ENCODE measurements at regions not wholly inside any gene's neighbourhood (a gene's known extent, or its start where the extent isn't known, plus 50 kb on each side); places are given as distances from the start of the nearest gene placed in this dataset.

DNA sequence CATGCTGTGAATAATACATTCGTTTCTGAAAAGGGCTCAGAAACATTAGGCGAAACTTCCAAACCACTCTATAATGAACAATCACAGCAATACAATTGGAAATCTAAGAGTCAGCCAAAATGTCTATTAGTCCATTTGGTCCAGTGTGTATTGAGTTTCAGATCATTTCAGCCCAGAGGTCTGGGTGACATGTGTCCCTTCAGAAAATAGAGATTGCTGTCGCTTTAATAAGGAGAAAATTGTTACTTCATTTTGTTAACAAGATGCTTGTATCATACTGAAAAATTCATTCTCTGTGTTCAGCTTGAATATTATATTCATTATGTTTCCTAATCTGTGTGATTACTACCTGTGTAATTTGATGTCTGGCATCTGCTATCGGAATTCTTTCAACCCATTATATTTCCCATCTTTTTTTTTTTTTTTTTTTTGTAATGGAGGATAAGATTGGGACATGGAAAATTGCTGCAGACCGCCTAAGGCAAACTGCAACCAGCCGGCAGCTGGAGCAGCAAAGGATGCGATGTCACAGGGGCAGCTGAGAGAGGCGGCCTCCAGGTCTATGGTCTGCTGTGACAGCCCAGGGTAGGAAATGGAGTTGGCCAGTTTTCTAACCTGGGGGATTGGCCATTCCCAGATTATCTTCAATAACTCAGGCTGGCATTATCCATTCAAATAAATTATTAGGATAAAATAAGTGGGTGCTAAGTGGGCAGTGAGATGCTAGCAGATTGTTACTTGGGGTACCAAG, 170.9 kb upstream of the NPVF start:
- no peak for DNase-seq

GRCh38 chr7:25402532-25402931, 174.2 kb upstream of the NPVF start:
- no peak for DNase-seq

DNA sequence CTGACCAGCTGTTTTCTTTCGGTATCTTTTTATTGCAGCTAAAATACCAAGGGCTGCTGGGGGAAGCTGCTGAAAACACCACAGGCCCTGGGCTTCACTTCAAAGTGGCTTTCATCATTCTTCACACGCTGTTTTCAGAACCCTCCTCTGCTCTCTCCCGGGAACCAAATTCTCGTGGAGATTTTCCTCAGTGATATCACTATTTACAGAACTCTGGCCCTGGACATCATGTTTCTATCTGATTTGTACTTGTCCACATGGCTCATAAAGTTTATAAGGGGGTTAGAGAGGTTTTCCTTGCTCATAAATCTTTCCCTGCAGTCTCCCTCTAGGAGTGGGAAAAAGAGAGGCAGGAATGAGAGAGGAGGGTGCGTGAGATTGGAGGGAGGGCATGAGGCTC, 177.4 kb upstream of the NPVF start:
- DNase-seq, result no peak

GRCh38 chr7:25407053-25407452, 178.8 kb upstream of the NPVF start:
- no peak for DNase-seq

DNA sequence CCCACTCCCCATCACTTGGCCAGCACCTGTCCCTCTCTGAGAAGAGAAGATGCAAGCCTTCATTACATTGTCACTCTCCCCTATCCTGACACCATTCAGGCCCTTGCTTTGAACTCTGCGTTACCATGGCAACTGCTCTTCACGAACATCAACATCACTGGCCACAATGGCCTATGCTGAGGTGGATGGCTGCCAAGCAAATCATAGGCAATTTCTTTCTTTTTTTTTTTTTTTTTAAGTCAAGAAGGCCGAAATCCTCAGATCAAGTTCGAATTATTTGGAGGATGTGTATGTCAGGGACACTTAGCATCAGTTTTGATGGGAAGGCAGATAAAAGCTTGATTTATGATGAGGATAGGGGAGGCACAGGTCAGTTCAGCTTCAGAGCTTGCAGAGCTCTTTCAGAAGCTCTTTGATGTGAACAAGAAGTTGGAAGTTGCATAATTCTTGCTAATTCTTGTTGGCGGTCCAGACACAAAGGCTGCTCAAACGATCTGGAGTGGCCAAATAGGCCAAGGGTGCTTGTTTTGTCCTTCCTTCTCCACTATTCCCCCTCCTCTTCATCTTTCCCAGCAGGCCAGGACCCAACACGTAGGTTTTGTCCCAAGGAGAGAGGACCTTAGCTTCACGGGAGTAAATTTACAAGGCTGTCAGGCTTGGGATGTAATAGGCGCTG, 179.9 kb upstream of the NPVF start:
- no peak for DNase-seq

DNA sequence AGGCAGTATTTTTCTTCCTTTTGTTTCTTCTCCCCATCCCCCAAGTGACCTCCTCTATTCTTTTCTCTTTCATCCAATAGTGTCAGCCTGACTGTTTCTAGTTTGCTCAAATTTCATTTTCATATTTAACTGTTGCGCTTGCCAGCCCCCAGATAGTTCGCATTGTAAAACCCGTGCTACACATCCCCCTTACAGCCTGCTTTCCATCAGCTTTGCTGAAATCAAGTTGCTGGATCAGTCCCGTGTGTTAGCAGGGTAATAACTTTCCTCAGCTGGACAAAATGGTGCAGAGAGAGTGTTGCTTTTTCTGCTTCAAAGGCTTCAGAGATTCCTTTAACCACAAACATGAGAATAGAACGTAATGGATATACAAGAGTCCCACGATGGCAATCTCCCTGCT, 180.6 kb upstream of the NPVF start:
- no peak for DNase-seq

GRCh38 chr7:25409897-25410636, 181.8 kb upstream of the NPVF start:
- DNase-seq, result no peak

DNA sequence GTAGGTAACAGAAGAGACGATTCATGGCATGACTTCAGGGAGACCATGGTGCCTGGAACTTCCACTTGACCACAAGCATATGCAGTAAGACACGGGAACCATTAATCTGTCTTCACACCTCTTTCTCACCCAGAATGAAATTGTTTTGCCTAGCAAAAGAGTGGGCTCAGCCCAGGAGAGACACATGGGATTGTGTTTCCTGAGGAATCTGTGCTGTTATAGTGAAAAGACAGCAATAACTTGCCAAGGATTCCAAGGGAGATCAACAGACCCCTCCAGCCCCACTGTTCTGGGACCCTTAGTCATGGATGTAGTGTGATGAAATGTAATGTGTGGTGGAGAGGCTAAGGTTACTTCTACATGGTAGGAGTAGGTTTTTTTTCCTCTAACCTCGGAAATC, 192.5 kb upstream of the NPVF start:
- DNase-seq, result no peak

DNA sequence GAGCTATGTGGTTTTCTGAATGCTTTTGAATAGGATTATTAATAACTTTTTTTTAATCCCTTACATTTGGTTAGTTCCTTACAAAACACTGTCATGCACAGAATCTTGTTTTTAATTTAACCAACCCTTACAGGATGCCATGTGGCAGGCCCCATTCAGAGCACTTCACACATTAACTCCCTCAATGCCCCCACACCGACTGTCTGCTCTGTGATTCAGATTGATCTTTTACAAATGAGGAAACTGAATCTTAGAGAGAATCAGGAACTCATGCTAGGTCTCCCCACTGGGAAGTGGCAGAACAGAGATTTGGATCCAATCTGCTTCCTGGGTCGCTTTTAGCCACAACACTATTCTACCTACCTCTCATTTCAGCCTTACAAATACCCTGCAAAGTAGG, 195.8 kb upstream of the NPVF start:
- DNase-seq, result no peak

DNA sequence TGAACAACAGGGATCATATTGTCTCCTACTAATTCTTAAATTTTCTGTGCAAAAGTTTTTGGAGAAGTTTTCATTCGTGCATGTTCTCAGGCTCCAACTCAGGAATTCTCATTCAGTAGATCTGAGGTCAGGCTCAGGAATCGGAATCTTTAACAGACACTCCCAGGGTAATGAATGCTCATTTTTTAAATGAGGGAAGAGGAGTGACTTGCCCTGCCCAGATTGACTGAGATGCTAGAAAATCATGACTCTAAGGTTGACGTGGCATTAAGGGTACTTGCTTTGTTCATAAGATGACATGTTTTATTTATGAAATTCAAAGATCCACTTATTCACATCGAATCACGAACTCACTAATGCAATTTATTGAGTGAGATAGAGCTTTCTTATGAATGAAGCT, 196.6 kb upstream of the NPVF start:
- DNase-seq, result no peak

DNA sequence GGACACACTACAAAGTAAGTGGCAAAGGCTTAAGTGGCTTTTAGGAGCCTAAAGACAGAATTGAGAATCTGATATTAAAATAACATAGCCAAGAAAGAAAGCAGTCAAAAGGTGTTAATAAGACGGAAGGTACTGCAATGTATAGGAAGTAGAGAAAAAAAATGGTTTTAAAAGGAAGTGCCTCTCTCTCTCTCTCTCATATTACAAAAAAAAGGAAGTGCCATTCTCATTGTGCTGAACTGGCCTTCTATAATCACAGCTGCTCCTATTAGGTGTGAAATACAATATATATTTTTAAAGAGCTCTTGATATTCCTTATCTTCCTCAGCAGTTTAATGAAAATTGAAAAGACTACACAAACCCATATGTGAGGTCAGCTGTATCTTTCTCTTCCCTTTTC, 199.4 kb upstream of the NPVF start:
- DNase-seq, result no peak

GRCh38 chr7:25429731-25430130, 201.4 kb upstream of the NPVF start:
- peak; percentile 3 for DNase-seq

- DNase-seq, result no peak
Measured at GRCh38 chr7:25430200-25430931, 202.1 kb upstream of the NPVF start.

DNA sequence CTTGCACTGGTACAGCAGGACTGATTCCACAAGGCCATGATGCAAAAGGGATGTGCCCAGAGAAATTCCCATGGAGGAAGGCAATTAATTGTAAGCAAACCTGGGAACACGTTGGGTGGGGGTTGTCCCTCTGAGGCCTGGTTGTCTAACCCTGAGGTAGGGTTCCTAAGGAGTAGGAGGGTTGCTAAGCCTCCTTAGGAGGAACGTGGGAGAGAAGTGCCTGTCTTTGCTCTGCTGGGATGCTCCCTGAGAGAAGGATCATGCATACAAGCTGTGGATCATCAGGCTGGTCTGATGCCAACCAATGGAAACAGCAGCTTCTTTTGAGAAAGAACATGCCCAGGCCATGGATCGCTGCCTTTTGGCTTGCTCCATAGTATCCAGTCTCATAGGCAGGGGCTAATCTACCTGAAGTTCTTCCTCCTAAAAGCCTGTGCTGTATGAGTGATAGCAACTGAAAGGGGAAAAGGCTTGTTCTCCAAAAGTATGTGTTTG, 203.7 kb upstream of the NPVF start:
- no peak for DNase-seq

GRCh38 chr7:25432807-25433206, 204.5 kb upstream of the NPVF start:
- DNase-seq, result no peak

DNA sequence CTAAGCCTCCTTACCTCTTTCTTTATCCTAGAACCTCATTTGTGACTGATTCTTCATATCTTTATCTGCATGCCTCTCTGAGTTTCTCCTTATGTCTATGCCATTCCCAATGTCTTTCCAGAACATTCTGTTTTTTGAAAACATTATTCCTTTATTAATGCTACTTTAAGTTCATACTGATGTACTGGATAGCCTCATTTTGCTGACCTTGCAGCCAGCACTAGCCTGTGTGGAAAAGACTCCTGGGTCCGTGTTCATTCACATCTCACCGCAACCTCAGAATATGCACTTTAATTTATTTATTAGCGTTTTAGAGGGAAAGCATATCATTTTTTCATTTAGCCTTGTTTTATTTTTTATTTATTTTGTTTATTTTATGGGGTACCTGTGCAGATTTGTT, 208.1 kb upstream of the NPVF start:
- DNase-seq, result no peak

DNA sequence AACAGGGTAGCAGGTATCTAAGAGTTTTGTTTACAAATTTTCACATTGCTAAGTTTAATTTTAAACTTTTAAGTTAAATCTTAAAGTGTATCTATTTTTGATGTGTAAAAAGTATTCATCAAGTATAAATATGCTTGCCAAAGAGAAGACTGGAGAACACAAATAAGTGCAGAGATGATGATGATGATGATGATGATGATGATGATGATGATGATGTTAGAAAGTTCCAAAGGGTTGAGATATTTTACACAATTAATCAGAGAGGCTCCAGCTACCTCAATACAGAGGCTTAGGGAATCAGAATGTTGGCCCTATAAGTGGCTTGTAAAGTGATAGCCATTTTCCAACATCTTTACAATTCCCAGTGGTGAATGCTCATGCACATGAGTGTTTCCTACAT, 209.0 kb upstream of the NPVF start:
- no peak for DNase-seq

GRCh38 chr7:25444991-25445390, 216.7 kb upstream of the NPVF start:
- no peak for DNase-seq

DNA sequence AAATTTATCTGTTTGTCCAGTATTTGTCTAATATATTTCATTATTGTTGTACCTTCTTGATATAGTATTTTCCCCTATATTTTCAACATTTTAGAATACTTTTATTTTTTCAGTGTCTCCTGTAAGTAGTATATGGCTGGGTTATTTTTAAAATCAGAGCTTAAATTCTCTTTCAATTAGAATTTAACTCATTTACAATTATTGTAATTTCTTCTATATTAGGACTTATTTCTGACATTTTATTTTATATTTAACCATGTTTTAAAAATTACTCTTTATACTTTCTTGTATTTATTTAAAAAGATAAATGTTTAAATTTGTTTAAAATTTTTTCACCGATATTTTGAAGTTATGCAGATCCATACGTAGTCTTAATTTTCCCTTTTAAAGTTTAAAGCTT, 220.0 kb upstream of the NPVF start:
- DNase-seq, result no peak

- DNase-seq, result no peak
Measured at GRCh38 chr7:25454020-25454419, 225.7 kb upstream of the NPVF start.

GRCh38 chr7:25454562-25455041, 226.3 kb upstream of the NPVF start:
- no peak for DNase-seq

DNA sequence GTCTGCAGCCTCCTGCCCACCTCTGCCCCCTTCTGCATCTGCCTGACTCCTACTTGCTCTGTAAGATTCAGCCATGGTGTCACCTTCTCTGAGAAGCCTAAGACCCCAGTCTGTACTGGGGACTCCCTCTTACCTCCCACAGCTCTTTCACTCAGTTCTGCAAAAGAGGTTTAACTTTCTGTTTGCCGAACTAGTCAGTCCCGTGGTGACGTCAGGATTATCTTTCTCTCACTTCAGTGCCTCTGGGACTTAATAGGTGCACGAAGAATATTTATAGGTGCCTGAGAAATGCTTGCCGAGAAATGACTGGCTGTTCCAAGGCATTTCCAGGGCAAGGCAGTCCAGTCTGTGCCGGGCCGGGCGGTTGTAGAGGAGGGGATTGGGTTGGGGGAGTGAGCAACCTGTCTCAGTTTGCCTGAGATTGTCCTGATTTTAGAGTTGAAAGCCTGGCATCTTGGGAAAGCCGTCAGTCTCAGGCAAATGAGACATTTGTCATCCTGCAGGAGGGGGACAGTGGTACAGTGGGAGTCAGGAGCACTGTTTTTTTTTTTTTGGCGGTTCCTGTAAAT, 227.5 kb upstream of the NPVF start:
- DNase-seq, result no peak

All from fibroblast of skin of scalp (primary cell).